ENCODE measurements at regions not wholly inside any gene's neighbourhood (a gene's known extent, or its start where the extent isn't known, plus 50 kb on each side); places are given as distances from the start of the nearest gene placed in this dataset.

- Histone ChIP-seq H2AFZ (ENCODE audit: low read depth, low read length) (no peak overlapping the region), H3K36me3 (replicated peaks; ENCODE audit: low read depth, low read length) (no peaks in the 10 kb centered on the region), H3K4me2 (ENCODE audit: low read length) (no peak overlapping the region), H3K27ac (ENCODE audit: low read length) (no peak overlapping the region), H3K27me3 (ENCODE audit: low read depth, low read length) (no peaks in the 10 kb centered on the region), H3K4me1 (ENCODE audit: low read length) (no peaks in the 10 kb centered on the region), H4K20me1 (ENCODE audit: insufficient read depth, low read length) (no peaks in the 10 kb centered on the region), H3K79me2 (ENCODE audit: low read length) (no peaks in the 10 kb centered on the region), H3K9me3 (ENCODE audit: insufficient read depth, low read length) (no peaks in the 10 kb centered on the region), H3K4me3 (ENCODE audit: low read length) (no peak overlapping the region), H3K9ac (ENCODE audit: low read length) (no peak overlapping the region)
- TF ChIP-seq, protein P1, sequence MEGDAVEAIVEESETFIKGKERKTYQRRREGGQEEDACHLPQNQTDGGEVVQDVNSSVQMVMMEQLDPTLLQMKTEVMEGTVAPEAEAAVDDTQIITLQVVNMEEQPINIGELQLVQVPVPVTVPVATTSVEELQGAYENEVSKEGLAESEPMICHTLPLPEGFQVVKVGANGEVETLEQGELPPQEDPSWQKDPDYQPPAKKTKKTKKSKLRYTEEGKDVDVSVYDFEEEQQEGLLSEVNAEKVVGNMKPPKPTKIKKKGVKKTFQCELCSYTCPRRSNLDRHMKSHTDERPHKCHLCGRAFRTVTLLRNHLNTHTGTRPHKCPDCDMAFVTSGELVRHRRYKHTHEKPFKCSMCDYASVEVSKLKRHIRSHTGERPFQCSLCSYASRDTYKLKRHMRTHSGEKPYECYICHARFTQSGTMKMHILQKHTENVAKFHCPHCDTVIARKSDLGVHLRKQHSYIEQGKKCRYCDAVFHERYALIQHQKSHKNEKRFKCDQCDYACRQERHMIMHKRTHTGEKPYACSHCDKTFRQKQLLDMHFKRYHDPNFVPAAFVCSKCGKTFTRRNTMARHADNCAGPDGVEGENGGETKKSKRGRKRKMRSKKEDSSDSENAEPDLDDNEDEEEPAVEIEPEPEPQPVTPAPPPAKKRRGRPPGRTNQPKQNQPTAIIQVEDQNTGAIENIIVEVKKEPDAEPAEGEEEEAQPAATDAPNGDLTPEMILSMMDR (IDR thresholded peaks at IDR 0.05; ENCODE audit: low read depth, low read length) = no peak
- no peak for TF ChIP-seq EZH2phosphoT487 (IDR thresholded peaks at IDR 0.05; ENCODE audit: low read depth)
Measured at GRCh38 chr5:117195076-117195475, 620.5 kb upstream of the SEMA6A start.

DNA sequence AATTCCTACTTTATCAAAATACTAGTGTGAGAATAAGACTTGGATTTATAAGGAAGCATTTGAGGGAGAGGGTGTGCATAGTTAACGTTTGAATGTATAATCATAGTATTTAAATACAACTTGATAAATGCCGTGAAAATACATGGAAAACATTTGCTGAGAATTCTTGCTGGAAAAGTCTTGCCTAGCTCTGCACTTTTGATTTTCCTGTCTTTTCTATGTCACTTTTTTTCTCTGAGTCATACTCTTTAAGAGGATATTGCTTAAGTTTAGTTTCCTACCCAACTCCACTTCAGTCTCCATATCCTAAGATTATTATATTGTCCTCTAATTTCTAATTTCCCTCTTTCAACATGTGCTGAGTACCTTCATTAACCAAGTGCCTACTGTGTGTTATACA, 616.6 kb upstream of the SEMA6A start:
- H3K27ac ChIP-seq (ENCODE audit: low read length) = no peak overlapping the region
- H4K20me1 ChIP-seq (ENCODE audit: insufficient read depth, low read length) = no peaks in the 10 kb centered on the region
- no peak overlapping the region for H3K4me3 ChIP-seq (ENCODE audit: low read length)
- TF ChIP-seq EZH2phosphoT487 (IDR thresholded peaks at IDR 0.05; ENCODE audit: low read depth) = no peak
- TF ChIP-seq, protein P1 (IDR thresholded peaks at IDR 0.05; ENCODE audit: low read depth, low read length) = no peak
- H3K9me3 ChIP-seq (ENCODE audit: insufficient read depth, low read length) = no peaks in the 10 kb centered on the region
- no peaks in the 10 kb centered on the region for H3K36me3 ChIP-seq (replicated peaks; ENCODE audit: low read depth, low read length)
- no peak overlapping the region for H3K4me2 ChIP-seq (ENCODE audit: low read length)
- H3K9ac ChIP-seq (ENCODE audit: low read length) = no peak overlapping the region
- no peaks in the 10 kb centered on the region for H3K27me3 ChIP-seq (ENCODE audit: low read depth, low read length)
- no peaks in the 10 kb centered on the region for H3K79me2 ChIP-seq (ENCODE audit: low read length)
- no peaks in the 10 kb centered on the region for H3K4me1 ChIP-seq (ENCODE audit: low read length)
- no peak overlapping the region for H2AFZ ChIP-seq (ENCODE audit: low read depth, low read length)

DNA sequence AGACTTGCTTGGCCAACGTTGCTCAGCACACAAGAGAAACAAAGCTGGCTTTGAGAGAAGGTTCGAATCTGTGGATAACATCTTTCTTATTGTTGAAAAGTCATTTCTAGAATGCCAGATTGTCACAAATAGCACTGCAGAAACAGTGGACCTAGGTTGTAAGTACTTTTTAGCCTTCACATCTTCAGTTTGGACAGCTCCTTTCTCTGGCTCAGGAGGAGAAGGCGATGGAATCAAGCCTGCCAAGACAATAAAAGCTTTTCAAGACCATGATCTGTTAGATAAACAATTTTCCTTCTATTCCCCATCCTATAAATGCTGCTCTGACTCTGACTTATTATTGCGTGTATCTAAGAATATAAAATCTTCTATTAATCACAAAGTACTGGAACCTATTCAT, 615.2 kb upstream of the SEMA6A start:
- Histone ChIP-seq H4K20me1 (ENCODE audit: insufficient read depth, low read length) (no peaks in the 10 kb centered on the region), H3K9me3 (ENCODE audit: insufficient read depth, low read length) (no peaks in the 10 kb centered on the region), H2AFZ (ENCODE audit: low read depth, low read length) (no peak overlapping the region), H3K36me3 (replicated peaks; ENCODE audit: low read depth, low read length) (no peaks in the 10 kb centered on the region), H3K27me3 (ENCODE audit: low read depth, low read length) (no peaks in the 10 kb centered on the region), H3K4me1 (ENCODE audit: low read length) (no peaks in the 10 kb centered on the region), H3K27ac (ENCODE audit: low read length) (no peak overlapping the region), H3K4me3 (ENCODE audit: low read length) (no peak overlapping the region), H3K79me2 (ENCODE audit: low read length) (no peaks in the 10 kb centered on the region), H3K4me2 (ENCODE audit: low read length) (no peak overlapping the region), H3K9ac (ENCODE audit: low read length) (no peak overlapping the region)
- TF ChIP-seq EZH2phosphoT487 (IDR thresholded peaks at IDR 0.05; ENCODE audit: low read depth) = no peak
- TF ChIP-seq, protein P1 (IDR thresholded peaks at IDR 0.05; ENCODE audit: low read depth, low read length) = no peak

GRCh38 chr5:117188211-117188610, 613.6 kb upstream of the SEMA6A start:
- H3K27ac ChIP-seq (ENCODE audit: low read length) = no peak overlapping the region
- no peak overlapping the region for H2AFZ ChIP-seq (ENCODE audit: low read depth, low read length)
- H3K4me1 ChIP-seq (ENCODE audit: low read length) = no peaks in the 10 kb centered on the region
- H4K20me1 ChIP-seq (ENCODE audit: insufficient read depth, low read length) = no peaks in the 10 kb centered on the region
- no peak overlapping the region for H3K4me2 ChIP-seq (ENCODE audit: low read length)
- H3K27me3 ChIP-seq (ENCODE audit: low read depth, low read length) = no peaks in the 10 kb centered on the region
- no peak for TF ChIP-seq EZH2phosphoT487 (IDR thresholded peaks at IDR 0.05; ENCODE audit: low read depth)
- TF ChIP-seq, protein P1 (IDR thresholded peaks at IDR 0.05; ENCODE audit: low read depth, low read length) = no peak
- no peaks in the 10 kb centered on the region for H3K79me2 ChIP-seq (ENCODE audit: low read length)
- H3K4me3 ChIP-seq (ENCODE audit: low read length) = no peak overlapping the region
- no peaks in the 10 kb centered on the region for H3K36me3 ChIP-seq (replicated peaks; ENCODE audit: low read depth, low read length)
- no peak overlapping the region for H3K9ac ChIP-seq (ENCODE audit: low read length)
- no peaks in the 10 kb centered on the region for H3K9me3 ChIP-seq (ENCODE audit: insufficient read depth, low read length)

Data from OCI-LY3 (cell line).